Testis (tissue), 2 donors: ENCODE measurements at regions not wholly inside any gene's neighbourhood (a gene's known extent, or its start where the extent isn't known, plus 50 kb on each side); places are given as distances from the start of the nearest gene placed in this dataset.

Experiments
- DNase-seq: peaks from one replicate; pipeline ENCODE4 v3.0.0-alpha.2; 2019
- H3K27ac ChIP-seq, 2 donors: fragments of 200-600 bp; sonication (generic); one replicate each; pipeline ENCODE4 v1.5.1; 2019
- H3K27me3 ChIP-seq: fragments of 200-600 bp; sonication (generic); one replicate; pipeline ENCODE4 v1.5.1; 2019
- H3K36me3 ChIP-seq: fragments of 200-600 bp; sonication (generic); one replicate; pipeline ENCODE4 v1.5.1; 2017; ENCODE audit warnings: low read depth; ENCODE audit errors: missing control alignments
- H3K4me1 ChIP-seq: fragments of 200-600 bp; sonication (generic); one replicate; pipeline ENCODE4 v1.5.1; 2019
- H3K4me3 ChIP-seq, 2 donors: fragments of 200-600 bp; sonication (generic); one replicate each; pipeline ENCODE4 v1.5.1; 2017 to 2019
- H3K9me3 ChIP-seq: fragments of 200-600 bp; sonication (generic); one replicate; pipeline ENCODE4 v1.5.1; 2017
- POLR2A ChIP-seq: fragments of 450-650 bp; IDR thresholded peaks from one replicate; pipeline ENCODE4 v1.6.1; 2017; ENCODE audit warnings: antibody characterized with exemption, mild to moderate bottlenecking, moderate library complexity
- whole genome bisulfite sequencing, 2 donors: methylation state at CpG; one replicate each; pipeline ENCODE4 v1.1.5; 2018; 5-methylcytosine and 5-hydroxymethylcytosine counted together
- intact Hi-C: fragments of 100-400 bp; cut with DNase I; formaldehyde crosslinking; loops from one replicate; pipeline ENCODE4 v1.15.1; 2023; ENCODE audit warnings: low total_unique reads
- TF ChIP-seq, protein P1 (sequence below), 3 experiments: fragments of 450-650 bp in 2 of 3; fragments of 200-600 bp in 1 of 3; sonication (generic) in 1 of 3; IDR thresholded peaks; one replicate each; pipeline ENCODE4 v1.5.1; 2016 to 2019; ENCODE audit warnings: antibody characterized with exemption in 3 of 3, mild to moderate bottlenecking in 2 of 3, moderate library complexity in 1 of 3

DNA sequence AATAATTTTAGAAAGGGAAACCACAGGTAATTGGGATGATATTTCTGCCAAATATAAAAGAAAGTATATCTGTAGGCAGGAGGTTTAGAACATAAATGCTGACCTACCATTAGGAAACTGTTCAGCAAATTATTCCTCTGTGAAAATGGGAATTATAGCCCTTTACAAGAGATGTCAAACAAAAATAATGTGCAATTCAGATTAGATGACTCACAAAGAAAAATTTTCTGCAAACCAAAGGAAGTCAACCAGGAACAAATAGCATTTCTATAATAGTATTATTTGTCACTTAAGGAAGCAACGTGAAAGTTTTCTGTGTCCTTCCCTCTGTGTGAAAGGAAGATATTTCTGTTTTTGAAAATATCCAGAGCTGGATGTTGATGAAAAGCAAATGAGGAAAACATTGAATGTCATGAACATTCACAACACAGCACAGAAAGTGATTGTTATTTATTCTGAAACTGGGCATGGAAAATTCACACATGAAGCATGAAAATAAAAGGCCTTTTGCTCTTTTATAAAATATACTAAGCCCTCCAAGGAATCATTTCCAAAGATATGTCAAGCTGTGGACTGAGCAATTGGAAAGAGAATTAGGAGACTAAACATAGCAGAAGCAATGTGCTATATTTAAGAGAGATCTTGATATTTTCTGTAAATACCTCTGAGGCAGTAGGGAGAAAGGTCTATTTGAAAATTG, 57.9 kb upstream of the SPHKAP start:
- H3K27me3 ChIP-seq: no peaks in the 10 kb centered on the region
- WGBS, 2 donors: 69 to 70% methylated on average over 1 of the region's 1 CpG
- H3K27ac ChIP-seq: no peak overlapping the region
- intact Hi-C loops: no loop called here
- DNase-seq: no peak
- H3K4me1 ChIP-seq: no peaks in the 10 kb centered on the region
- H3K9me3 ChIP-seq: no peaks in the 10 kb centered on the region
- TF ChIP-seq, protein P1, sequence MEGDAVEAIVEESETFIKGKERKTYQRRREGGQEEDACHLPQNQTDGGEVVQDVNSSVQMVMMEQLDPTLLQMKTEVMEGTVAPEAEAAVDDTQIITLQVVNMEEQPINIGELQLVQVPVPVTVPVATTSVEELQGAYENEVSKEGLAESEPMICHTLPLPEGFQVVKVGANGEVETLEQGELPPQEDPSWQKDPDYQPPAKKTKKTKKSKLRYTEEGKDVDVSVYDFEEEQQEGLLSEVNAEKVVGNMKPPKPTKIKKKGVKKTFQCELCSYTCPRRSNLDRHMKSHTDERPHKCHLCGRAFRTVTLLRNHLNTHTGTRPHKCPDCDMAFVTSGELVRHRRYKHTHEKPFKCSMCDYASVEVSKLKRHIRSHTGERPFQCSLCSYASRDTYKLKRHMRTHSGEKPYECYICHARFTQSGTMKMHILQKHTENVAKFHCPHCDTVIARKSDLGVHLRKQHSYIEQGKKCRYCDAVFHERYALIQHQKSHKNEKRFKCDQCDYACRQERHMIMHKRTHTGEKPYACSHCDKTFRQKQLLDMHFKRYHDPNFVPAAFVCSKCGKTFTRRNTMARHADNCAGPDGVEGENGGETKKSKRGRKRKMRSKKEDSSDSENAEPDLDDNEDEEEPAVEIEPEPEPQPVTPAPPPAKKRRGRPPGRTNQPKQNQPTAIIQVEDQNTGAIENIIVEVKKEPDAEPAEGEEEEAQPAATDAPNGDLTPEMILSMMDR (IDR thresholded peaks at IDR 0.05): no peak
- no peak for TF ChIP-seq POLR2A
- H3K4me3 ChIP-seq: no peak overlapping the region
- no peaks in the 10 kb centered on the region for H3K36me3 ChIP-seq
